ENCODE measurements at regions not wholly inside any gene's neighbourhood (a gene's known extent, or its start where the extent isn't known, plus 50 kb on each side); places are given as distances from the start of the nearest gene placed in this dataset.
A peak's percentile ranks its signal among the peaks of the same experiment; 100 is the strongest.

GRCh38 chr6:4582506-4583417, 193.4 kb upstream of the CDYL start:
- Histone ChIP-seq H4K20me1 (ENCODE audit: insufficient read depth, low read length) (no peaks in the 10 kb centered on the region), H3K4me3 (ENCODE audit: insufficient read depth, low read length) (no peak overlapping the region), H3K27ac (ENCODE audit: low read depth, low read length) (peak overlapping the region; percentile 91), H3K4me1 (ENCODE audit: insufficient read depth, low read length) (peaks cover 31% of the 10 kb centered on the region), H3K4me2 (ENCODE audit: insufficient read depth, low read length) (peak overlapping the region; percentile 73), H2AFZ (ENCODE audit: low read length) (peak overlapping the region; percentile 43), H3K36me3 (ENCODE audit: insufficient read depth, low read length) (no peaks in the 10 kb centered on the region), H3K9me3 (ENCODE audit: low read depth, low read length) (no peaks in the 10 kb centered on the region), H3K27me3 (ENCODE audit: insufficient read depth, low read length) (no peaks in the 10 kb centered on the region), H3K79me2 (ENCODE audit: insufficient read depth, low read length) (no peaks in the 10 kb centered on the region)
- no peak for TF ChIP-seq CTCF (IDR thresholded peaks at IDR 0.05; ENCODE audit: extremely low read depth, low read depth, low read length)
- no peak for DNase-seq (ENCODE audit: insufficient read length, low spot score, missing footprints)

GRCh38 chr6:4581468-4582385, 194.5 kb upstream of the CDYL start:
- Histone ChIP-seq H3K79me2 (ENCODE audit: insufficient read depth, low read length) (no peaks in the 10 kb centered on the region), H3K36me3 (ENCODE audit: insufficient read depth, low read length) (no peaks in the 10 kb centered on the region), H3K4me2 (ENCODE audit: insufficient read depth, low read length) (peak overlapping the region; percentile 73), H3K9me3 (ENCODE audit: low read depth, low read length) (no peaks in the 10 kb centered on the region), H3K27me3 (ENCODE audit: insufficient read depth, low read length) (no peaks in the 10 kb centered on the region), H3K4me3 (ENCODE audit: insufficient read depth, low read length) (peak overlapping the region; percentile 2), H3K27ac (ENCODE audit: low read depth, low read length) (peak overlapping the region; percentile 91), H4K20me1 (ENCODE audit: insufficient read depth, low read length) (no peaks in the 10 kb centered on the region), H3K4me1 (ENCODE audit: insufficient read depth, low read length) (peaks cover 35% of the 10 kb centered on the region), H2AFZ (ENCODE audit: low read length) (peak overlapping the region; percentile 21)
- no peak for TF ChIP-seq CTCF (IDR thresholded peaks at IDR 0.05; ENCODE audit: extremely low read depth, low read depth, low read length)
- peak; percentile 84 for DNase-seq (ENCODE audit: insufficient read length, low spot score, missing footprints)

- no peaks in the 10 kb centered on the region for H3K79me2 ChIP-seq (ENCODE audit: insufficient read depth, low read length)
- H3K4me2 ChIP-seq (ENCODE audit: insufficient read depth, low read length), result no peak overlapping the region
- H3K4me3 ChIP-seq (ENCODE audit: insufficient read depth, low read length), result no peak overlapping the region
- TF ChIP-seq CTCF (IDR thresholded peaks at IDR 0.05; ENCODE audit: extremely low read depth, low read depth, low read length), result no peak
- H2AFZ ChIP-seq (ENCODE audit: low read length), result no peak overlapping the region
- no peaks in the 10 kb centered on the region for H4K20me1 ChIP-seq (ENCODE audit: insufficient read depth, low read length)
- H3K27ac ChIP-seq (ENCODE audit: low read depth, low read length), result no peak overlapping the region
- no peaks in the 10 kb centered on the region for H3K36me3 ChIP-seq (ENCODE audit: insufficient read depth, low read length)
- no peaks in the 10 kb centered on the region for H3K9me3 ChIP-seq (ENCODE audit: low read depth, low read length)
- no peaks in the 10 kb centered on the region for H3K27me3 ChIP-seq (ENCODE audit: insufficient read depth, low read length)
- DNase-seq (ENCODE audit: insufficient read length, low spot score, missing footprints), result no peak
- peaks cover 42% of the 10 kb centered on the region for H3K4me1 ChIP-seq (ENCODE audit: insufficient read depth, low read length)
Observed at GRCh38 chr6:4580361-4580760, 195.8 kb upstream of the CDYL start.
